Karpas-422 (cell line): ENCODE measurements at regions not wholly inside any gene's neighbourhood (a gene's known extent, or its start where the extent isn't known, plus 50 kb on each side); places are given as distances from the start of the nearest gene placed in this dataset.
A peak's percentile ranks its signal among the peaks of the same experiment; 100 is the strongest.

Experiments used
- DNase-seq: peaks from one replicate; pipeline ENCODE4 v3.0.0-alpha.2; 2015
- H2AFZ ChIP-seq: fragments of 200-600 bp; sonication (generic); 2 replicates; pipeline ENCODE4 v1.6.1; 2014; ENCODE audit warnings: antibody characterized with exemption, low read length, mixed read lengths
- H3K27ac ChIP-seq: fragments of 200-600 bp; sonication (generic); 2 replicates; pipeline ENCODE4 v1.5.1; 2014; ENCODE audit warnings: mild to moderate bottlenecking, low read length, moderate library complexity
- H3K27me3 ChIP-seq: fragments of 200-600 bp; sonication (generic); 2 replicates; pipeline ENCODE4 v1.6.1; 2014; ENCODE audit warnings: low read length, mixed read lengths
- H3K36me3 ChIP-seq: fragments of 200-600 bp; sonication (generic); 2 replicates; pipeline ENCODE4 v1.6.1; 2014; ENCODE audit warnings: low read length, mixed read lengths; ENCODE audit not compliant: insufficient read depth
- H3K4me1 ChIP-seq: fragments of 200-600 bp; sonication (generic); 2 replicates; pipeline ENCODE4 v1.6.1; 2014; ENCODE audit warnings: mild to moderate bottlenecking, low read length, mixed read lengths
- H3K4me2 ChIP-seq: fragments of 200-600 bp; sonication (generic); 2 replicates; pipeline ENCODE4 v1.6.1; 2014; ENCODE audit warnings: low read length, low read depth, mild to moderate bottlenecking; ENCODE audit not compliant: poor library complexity, severe bottlenecking
- H3K4me3 ChIP-seq: fragments of 200-600 bp; sonication (generic); 2 replicates; pipeline ENCODE4 v1.5.1; 2014; ENCODE audit warnings: mild to moderate bottlenecking, antibody characterized with exemption, low read length, mixed read lengths
- H3K79me2 ChIP-seq: fragments of 200-600 bp; sonication (generic); 2 replicates; pipeline ENCODE4 v1.6.1; 2014; ENCODE audit warnings: mild to moderate bottlenecking, low read length, mixed read lengths
- H3K9ac ChIP-seq: fragments of 200-600 bp; sonication (generic); 2 replicates; pipeline ENCODE4 v1.6.0; 2014; ENCODE audit warnings: low read length
- H3K9me2 ChIP-seq: fragments of 200-600 bp; sonication (generic), shearing (Covaris generic); replicated peaks from 2 replicates; pipeline ENCODE4 v1.6.0; 2014; ENCODE audit warnings: mild to moderate bottlenecking, low read length, moderate library complexity; ENCODE audit not compliant: insufficient read depth
- H3K9me3 ChIP-seq: fragments of 300-700, 200-600 bp; sonication (generic); 2 replicates; pipeline ENCODE4 v1.6.1; 2014; ENCODE audit warnings: low read length, mixed read lengths
- H4K20me1 ChIP-seq: fragments of 200-600 bp; sonication (generic); 2 replicates; pipeline ENCODE4 v1.6.1; 2014; ENCODE audit warnings: mild to moderate bottlenecking, antibody characterized with exemption, low read length, low read depth; ENCODE audit not compliant: insufficient read depth

- no peak for DNase-seq
- Histone ChIP-seq H3K9me3 (no peaks in the 10 kb centered on the region), H3K79me2 (no peaks in the 10 kb centered on the region), H4K20me1 (no peaks in the 10 kb centered on the region), H3K9me2 (no peaks in the 10 kb centered on the region), H3K27ac (no peak overlapping the region), H3K4me2 (no peak overlapping the region), H3K9ac (no peak overlapping the region), H3K27me3 (no peaks in the 10 kb centered on the region), H3K4me1 (no peaks in the 10 kb centered on the region), H2AFZ (no peak overlapping the region), H3K36me3 (no peaks in the 10 kb centered on the region), H3K4me3 (no peak overlapping the region)
Observed at GRCh38 chr11:80162387-80162786, 721.6 kb upstream of the TENM4 start.

GRCh38 chr11:80157447-80157846, 716.6 kb upstream of the TENM4 start:
- no peaks in the 10 kb centered on the region for H3K36me3 ChIP-seq
- no peak overlapping the region for H2AFZ ChIP-seq
- no peaks in the 10 kb centered on the region for H4K20me1 ChIP-seq
- no peaks in the 10 kb centered on the region for H3K27me3 ChIP-seq
- H3K9ac ChIP-seq: no peak overlapping the region
- DNase-seq: no peak
- H3K4me2 ChIP-seq: no peak overlapping the region
- H3K4me1 ChIP-seq: no peaks in the 10 kb centered on the region
- no peak overlapping the region for H3K4me3 ChIP-seq
- H3K9me3 ChIP-seq: no peaks in the 10 kb centered on the region
- no peaks in the 10 kb centered on the region for H3K9me2 ChIP-seq
- H3K79me2 ChIP-seq: no peaks in the 10 kb centered on the region
- no peak overlapping the region for H3K27ac ChIP-seq

GRCh38 chr11:80156062-80156461, 715.2 kb upstream of the TENM4 start:
- H2AFZ ChIP-seq: no peak overlapping the region
- H3K36me3 ChIP-seq: no peaks in the 10 kb centered on the region
- no peaks in the 10 kb centered on the region for H3K4me1 ChIP-seq

GRCh38 chr11:80155412-80156017, 714.7 kb upstream of the TENM4 start:
- Histone ChIP-seq H2AFZ (no peak overlapping the region), H3K4me2 (no peak overlapping the region), H3K9me3 (no peaks in the 10 kb centered on the region), H3K36me3 (no peaks in the 10 kb centered on the region), H3K27me3 (no peaks in the 10 kb centered on the region), H3K27ac (no peak overlapping the region), H3K4me1 (no peaks in the 10 kb centered on the region), H4K20me1 (no peaks in the 10 kb centered on the region), H3K9ac (no peak overlapping the region), H3K79me2 (no peaks in the 10 kb centered on the region), H3K9me2 (no peaks in the 10 kb centered on the region), H3K4me3 (no peak overlapping the region)
- peak; percentile 86 for DNase-seq

More at GRCh38 chr11:80156062-80156461, 715.2 kb upstream of the TENM4 start:
- no peaks in the 10 kb centered on the region for H3K9me2 ChIP-seq
- no peak overlapping the region for H3K4me2 ChIP-seq
- H3K27me3 ChIP-seq: no peaks in the 10 kb centered on the region
- no peak overlapping the region for H3K27ac ChIP-seq
- H3K79me2 ChIP-seq: no peaks in the 10 kb centered on the region
- H3K9me3 ChIP-seq: no peaks in the 10 kb centered on the region
- H3K9ac ChIP-seq: no peak overlapping the region
- no peak overlapping the region for H3K4me3 ChIP-seq
- H4K20me1 ChIP-seq: no peaks in the 10 kb centered on the region
- DNase-seq: no peak

GRCh38 chr11:80146232-80146631, 705.4 kb upstream of the TENM4 start:
- no peaks in the 10 kb centered on the region for H4K20me1 ChIP-seq
- no peaks in the 10 kb centered on the region for H3K9me3 ChIP-seq

GRCh38 chr11:80144897-80145594, 704.2 kb upstream of the TENM4 start:
- Histone ChIP-seq H3K27me3 (no peaks in the 10 kb centered on the region), H3K9me2 (no peaks in the 10 kb centered on the region), H4K20me1 (no peaks in the 10 kb centered on the region), H3K4me1 (no peaks in the 10 kb centered on the region), H2AFZ (no peak overlapping the region), H3K9ac (no peak overlapping the region), H3K9me3 (no peaks in the 10 kb centered on the region), H3K27ac (no peak overlapping the region), H3K79me2 (no peaks in the 10 kb centered on the region), H3K36me3 (no peaks in the 10 kb centered on the region), H3K4me3 (no peak overlapping the region), H3K4me2 (no peak overlapping the region)
- DNase-seq: no peak

More at GRCh38 chr11:80146232-80146631, 705.4 kb upstream of the TENM4 start:
- H3K4me3 ChIP-seq: no peak overlapping the region
- no peaks in the 10 kb centered on the region for H3K27me3 ChIP-seq
- H3K9me2 ChIP-seq: no peaks in the 10 kb centered on the region
- H3K4me2 ChIP-seq: no peak overlapping the region
- H3K4me1 ChIP-seq: no peaks in the 10 kb centered on the region
- no peaks in the 10 kb centered on the region for H3K36me3 ChIP-seq
- no peaks in the 10 kb centered on the region for H3K79me2 ChIP-seq
- H3K9ac ChIP-seq: no peak overlapping the region
- no peak overlapping the region for H3K27ac ChIP-seq
- H2AFZ ChIP-seq: no peak overlapping the region
- DNase-seq: no peak

GRCh38 chr11:80136991-80137390, 696.2 kb upstream of the TENM4 start:
- Histone ChIP-seq H3K27ac (no peak overlapping the region), H3K9me2 (no peaks in the 10 kb centered on the region), H3K4me2 (no peak overlapping the region), H3K9ac (no peak overlapping the region), H3K27me3 (no peaks in the 10 kb centered on the region), H2AFZ (no peak overlapping the region), H3K79me2 (no peaks in the 10 kb centered on the region), H3K4me1 (no peaks in the 10 kb centered on the region), H3K4me3 (no peak overlapping the region), H4K20me1 (no peaks in the 10 kb centered on the region), H3K9me3 (peaks cover 3% of the 10 kb centered on the region; the same call in 1 of the 2 replicates), H3K36me3 (no peaks in the 10 kb centered on the region)
- DNase-seq: no peak

- H4K20me1 ChIP-seq: no peaks in the 10 kb centered on the region
- DNase-seq: no peak
- no peaks in the 10 kb centered on the region for H3K36me3 ChIP-seq
- H3K4me2 ChIP-seq: no peak overlapping the region
- no peaks in the 10 kb centered on the region for H3K79me2 ChIP-seq
- H3K9ac ChIP-seq: no peak overlapping the region
- H3K4me3 ChIP-seq: no peak overlapping the region
- no peaks in the 10 kb centered on the region for H3K27me3 ChIP-seq
- H3K27ac ChIP-seq: no peak overlapping the region
- no peak overlapping the region for H2AFZ ChIP-seq
- H3K4me1 ChIP-seq: no peaks in the 10 kb centered on the region
- no peaks in the 10 kb centered on the region for H3K9me2 ChIP-seq
- no peaks in the 10 kb centered on the region for H3K9me3 ChIP-seq
Observed at GRCh38 chr11:80129396-80129795, 688.6 kb upstream of the TENM4 start.
